Nephron (organoid): ENCODE measurements at regions not wholly inside any gene's neighbourhood (a gene's known extent, or its start where the extent isn't known, plus 50 kb on each side); places are given as distances from the start of the nearest gene placed in this dataset.

Experiments used
- H3K27ac Mint-ChIP-seq, 3 experiments: 2 replicates each; pipeline ENCODE4 v1.8.0; 2020; ENCODE audit warnings: mixed read lengths in 3 of 3, mild to moderate bottlenecking in 2 of 3, moderate library complexity in 1 of 3
- H3K27me3 Mint-ChIP-seq: 2 replicates; pipeline ENCODE4 v1.8.0; 2021; ENCODE audit warnings: low read depth, mild to moderate bottlenecking, moderate library complexity, mixed read lengths
- H3K36me3 Mint-ChIP-seq: 2 replicates; pipeline ENCODE4 v1.8.0; 2020; ENCODE audit warnings: low read depth, mixed read lengths
- H3K4me1 Mint-ChIP-seq: 2 replicates; pipeline ENCODE4 v1.8.0; 2020; ENCODE audit warnings: mixed read lengths
- H3K4me3 Mint-ChIP-seq, 3 experiments: 2 replicates each; pipeline ENCODE4 v1.8.0; 2020; ENCODE audit warnings: mild to moderate bottlenecking in 3 of 3, mixed read lengths in 3 of 3, moderate library complexity in 2 of 3
- H3K9me3 Mint-ChIP-seq: 2 replicates; pipeline ENCODE4 v1.8.0; 2020; ENCODE audit warnings: mixed read lengths
- CTCF ChIP-seq, 3 experiments: fragments of 200-600 bp; sonication (generic); IDR thresholded peaks; one replicate each; pipeline ENCODE4 v1.5.0; 2021; ENCODE audit warnings: antibody characterized with exemption in 3 of 3; ENCODE audit not compliant: unreplicated experiment in 3 of 3

DNA sequence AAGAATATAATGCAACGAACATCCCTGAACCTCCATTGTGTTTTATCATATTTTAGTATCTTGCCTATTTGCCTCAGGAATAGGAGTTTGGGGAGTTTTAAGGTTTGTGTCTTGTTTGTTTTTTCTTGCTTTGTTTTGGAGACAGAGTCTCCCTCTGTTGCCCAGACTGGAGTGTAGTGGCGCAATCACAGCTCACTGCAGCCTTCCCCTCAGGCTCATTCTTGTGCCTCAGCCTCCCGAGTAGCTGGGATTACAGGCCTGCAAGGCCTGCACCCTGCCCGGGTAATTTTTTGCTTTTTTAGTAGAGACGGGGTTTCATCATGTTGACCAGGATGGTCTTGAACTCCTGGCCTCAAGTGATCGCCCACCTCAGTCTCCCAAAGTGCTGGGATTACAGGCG, 63.3 kb upstream of the CARMIL1 start:
- Mint-ChIP-seq H3K4me1 (peaks cover 7% of the 10 kb centered on the region), H3K4me3 (no peak overlapping the region), H3K36me3 (no peaks in the 10 kb centered on the region), H3K9me3 (peaks cover 15% of the 10 kb centered on the region), H3K27ac (no peak overlapping the region), H3K27me3 (no peaks in the 10 kb centered on the region)
- no peak for TF ChIP-seq CTCF (IDR thresholded peaks at IDR 0.05; ENCODE audit: unreplicated experiment in 3 of 3)

DNA sequence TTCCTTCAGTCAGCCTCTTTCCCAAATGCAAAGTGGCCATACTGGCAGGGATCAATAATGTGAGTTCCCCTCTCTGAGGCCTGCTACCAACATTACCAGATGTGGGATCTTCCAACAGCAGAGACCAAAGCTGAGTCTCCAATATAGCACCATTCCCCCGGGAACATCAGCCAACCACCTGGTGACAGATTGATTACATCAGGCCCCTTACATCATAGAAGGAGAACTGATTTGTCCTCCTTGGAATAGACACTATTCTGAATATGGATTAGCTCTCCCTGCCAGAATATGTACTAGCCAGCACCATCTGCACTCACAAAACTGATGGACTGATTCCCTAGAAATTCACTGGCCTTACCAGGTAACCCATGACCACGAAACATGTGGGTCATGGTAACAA, 61.9 kb upstream of the CARMIL1 start:
- Mint-ChIP-seq H3K4me1 (peaks cover 7% of the 10 kb centered on the region), H3K27ac (no peak overlapping the region), H3K9me3 (peaks cover 4% of the 10 kb centered on the region), H3K27me3 (no peaks in the 10 kb centered on the region), H3K36me3 (no peaks in the 10 kb centered on the region), H3K4me3 (no peak overlapping the region)
- TF ChIP-seq CTCF (IDR thresholded peaks at IDR 0.05; ENCODE audit: unreplicated experiment in 3 of 3) = no peak

DNA sequence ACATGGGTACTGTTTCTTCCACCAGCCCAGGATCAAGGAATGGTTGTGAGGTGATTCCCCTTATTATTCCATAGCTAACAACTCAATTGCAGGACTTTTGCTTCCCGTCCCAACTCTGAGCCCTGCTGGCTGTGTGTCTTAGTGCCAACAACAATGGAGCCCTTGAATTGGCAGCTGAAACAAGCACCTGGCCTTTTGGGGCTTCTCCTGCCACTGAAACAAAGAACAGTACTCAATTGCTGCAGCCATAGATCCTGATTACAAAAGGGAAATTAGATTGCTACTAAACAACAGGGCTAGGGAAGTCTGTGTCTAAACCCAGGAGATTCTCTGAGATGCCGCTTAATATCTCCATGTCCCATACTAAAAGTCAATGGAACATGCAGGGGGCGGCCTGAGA, 61.3 kb upstream of the CARMIL1 start:
- no peak overlapping the region for H3K27ac Mint-ChIP-seq
- H3K36me3 Mint-ChIP-seq = no peaks in the 10 kb centered on the region
- H3K4me3 Mint-ChIP-seq = no peak overlapping the region
- H3K9me3 Mint-ChIP-seq = peaks cover 2% of the 10 kb centered on the region
- no peaks in the 10 kb centered on the region for H3K27me3 Mint-ChIP-seq
- TF ChIP-seq CTCF (IDR thresholded peaks at IDR 0.05; ENCODE audit: unreplicated experiment in 3 of 3) = no peak
- H3K4me1 Mint-ChIP-seq = peaks cover 7% of the 10 kb centered on the region

GRCh38 chr6:25218346-25218745, 60.8 kb upstream of the CARMIL1 start:
- no peaks in the 10 kb centered on the region for H3K27me3 Mint-ChIP-seq
- H3K27ac Mint-ChIP-seq = no peak overlapping the region
- no peak for TF ChIP-seq CTCF (IDR thresholded peaks at IDR 0.05; ENCODE audit: unreplicated experiment in 3 of 3)
- no peaks in the 10 kb centered on the region for H3K9me3 Mint-ChIP-seq
- H3K36me3 Mint-ChIP-seq = no peaks in the 10 kb centered on the region
- no peak overlapping the region for H3K4me3 Mint-ChIP-seq
- peaks cover 7% of the 10 kb centered on the region for H3K4me1 Mint-ChIP-seq

DNA sequence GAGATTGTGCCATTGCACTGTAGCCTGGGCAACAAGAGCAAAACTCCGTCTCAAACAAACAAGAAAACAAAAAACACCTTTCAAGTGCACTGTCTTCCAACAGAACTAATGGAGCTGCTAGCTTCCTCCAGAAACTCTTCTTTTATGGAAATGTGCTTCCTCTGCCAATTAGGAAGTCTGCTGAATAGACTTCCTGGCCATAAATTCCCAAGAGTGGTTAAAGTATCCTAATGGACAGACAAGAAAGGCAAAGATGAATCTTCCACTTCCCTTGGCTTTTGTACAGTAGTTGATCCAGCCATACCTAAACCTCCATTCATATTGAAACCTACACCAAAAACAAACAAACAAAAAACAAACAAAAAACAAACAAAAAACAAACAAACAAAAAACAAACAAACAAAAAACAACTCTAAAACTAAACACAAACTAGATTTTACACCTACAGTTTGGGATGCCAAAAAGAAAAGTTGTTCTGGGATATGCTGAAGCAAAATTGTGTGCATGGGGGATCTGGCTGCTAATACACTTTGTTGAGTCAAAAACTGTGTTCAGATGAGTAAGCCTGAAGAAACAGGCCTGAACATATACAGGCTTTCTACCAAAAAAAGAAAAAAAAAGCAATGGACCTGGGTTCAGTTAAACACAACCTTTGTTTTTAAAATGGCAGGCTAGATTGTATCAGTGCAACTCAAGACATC, 59.8 kb upstream of the CARMIL1 start:
- TF ChIP-seq CTCF (IDR thresholded peaks at IDR 0.05; ENCODE audit: unreplicated experiment in 3 of 3) = no peak
- no peak overlapping the region for H3K4me3 Mint-ChIP-seq
- no peak overlapping the region for H3K27ac Mint-ChIP-seq
- no peaks in the 10 kb centered on the region for H3K27me3 Mint-ChIP-seq
- peaks cover 7% of the 10 kb centered on the region for H3K4me1 Mint-ChIP-seq
- no peaks in the 10 kb centered on the region for H3K36me3 Mint-ChIP-seq
- H3K9me3 Mint-ChIP-seq = no peaks in the 10 kb centered on the region

DNA sequence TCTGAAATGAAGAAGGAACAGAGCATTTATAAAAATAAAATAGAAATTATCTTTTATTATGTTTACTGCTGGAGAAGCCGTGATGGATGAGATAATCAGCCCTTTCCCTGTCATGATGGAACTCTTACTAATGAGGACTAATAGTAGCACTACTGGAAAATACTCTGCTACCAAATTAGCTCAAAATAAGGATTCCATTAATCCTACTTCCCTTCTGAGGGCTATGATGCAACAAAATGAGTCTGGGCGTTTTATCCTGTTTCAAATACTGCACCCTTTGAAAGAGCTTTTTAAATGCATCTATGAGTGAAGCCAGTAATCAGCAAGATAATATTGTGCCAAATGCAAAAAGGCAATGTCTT, 59.3 kb upstream of the CARMIL1 start:
- Mint-ChIP-seq H3K27me3 (no peaks in the 10 kb centered on the region), H3K4me3 (no peak overlapping the region), H3K4me1 (peaks cover 7% of the 10 kb centered on the region), H3K27ac (no peak overlapping the region), H3K9me3 (no peaks in the 10 kb centered on the region), H3K36me3 (no peaks in the 10 kb centered on the region)
- no peak for TF ChIP-seq CTCF (IDR thresholded peaks at IDR 0.05; ENCODE audit: unreplicated experiment in 3 of 3)
